Upper lobe of left lung (tissue), 6 donors: ENCODE measurements at regions not wholly inside any gene's neighbourhood (a gene's known extent, or its start where the extent isn't known, plus 50 kb on each side); places are given as distances from the start of the nearest gene placed in this dataset.

ENCODE experiments used
- ATAC-seq, 2 donors: fragments of 200-7000 bp; cut with Tn5 transposase; one replicate each; pipeline ENCODE4 v1.9.1; 2022; ENCODE audit warnings: mild to moderate bottlenecking in 2 of 2, moderate library complexity in 2 of 2; ENCODE audit not compliant: low FRiP score in 2 of 2
- DNase-seq, 2 donors: peaks; one replicate each; pipeline ENCODE4 v3.0.0-alpha.2; 2019 to 2020
- H3K27ac ChIP-seq, 4 donors: fragments of 200-600 bp; sonication (generic); one replicate each; pipeline ENCODE4 v1.5.1; 2016 to 2019
- H3K27me3 ChIP-seq, 4 donors: fragments of 200-600 bp; sonication (generic); one replicate each; pipeline ENCODE4 v1.5.1; 2017 to 2019
- H3K36me3 ChIP-seq, 4 donors: fragments of 200-600 bp; sonication (generic); one replicate each; pipeline ENCODE4 v1.5.1; 2016 to 2019
- H3K4me1 ChIP-seq, 4 donors: fragments of 200-600 bp; sonication (generic); one replicate each; pipeline ENCODE4 v1.5.1; 2018 to 2019
- H3K4me3 ChIP-seq, 4 donors: fragments of 200-600 bp; sonication (generic); one replicate each; pipeline ENCODE4 v1.5.1; 2017 to 2019; ENCODE audit warnings: mild to moderate bottlenecking in 2 of 4, moderate library complexity in 1 of 4
- H3K9me3 ChIP-seq, 4 donors: fragments of 200-600 bp; sonication (generic); one replicate each; pipeline ENCODE4 v1.5.1; 2018 to 2019
- CTCF ChIP-seq, 6 experiments: fragments of 450-650 bp in 4 of 6; fragments of 200-600 bp in 2 of 6; sonication (generic) in 2 of 6; IDR thresholded peaks; one replicate each; pipeline ENCODE4 v1.5.1; 2016 to 2019; ENCODE audit warnings: antibody characterized with exemption in 6 of 6
- EP300 ChIP-seq, 4 donors: sonication (generic); formaldehyde crosslinking; IDR thresholded peaks; one replicate each; pipeline ENCODE4 v1.5.1; 2017; ENCODE audit warnings: antibody characterized with exemption in 4 of 4, control low read depth in 2 of 4
- POLR2A ChIP-seq, 4 donors: fragments of 450-650 bp; IDR thresholded peaks; one replicate each; pipeline ENCODE4 v1.5.1; 2016 to 2017; ENCODE audit warnings: antibody characterized with exemption in 4 of 4, mild to moderate bottlenecking in 2 of 4
- POLR2AphosphoS5 ChIP-seq, 2 donors: sonication (generic); formaldehyde crosslinking; IDR thresholded peaks; one replicate each; pipeline ENCODE4 v1.5.1; 2017; ENCODE audit warnings: antibody characterized with exemption in 2 of 2
- WGBS, 2 donors: methylation state at CpG; one replicate each; pipeline ENCODE4 v1.1.5; 2017 to 2018; 5-methylcytosine and 5-hydroxymethylcytosine counted together
- donor health status: DM: no; HTN: no; CAD: no; lungs with moderate emphysema.
- donor health status: DM: no; HTN: yes; CAD: no; lungs with severe emphysema.

- DNase-seq (no peak), ATAC-seq (no peak)
- no peaks in the 10 kb centered on the region for H3K9me3 ChIP-seq
- H3K27me3 ChIP-seq: no peaks in the 10 kb centered on the region
- H3K36me3 ChIP-seq: no peaks in the 10 kb centered on the region
- TF ChIP-seq POLR2AphosphoS5 (IDR thresholded peaks at IDR 0.05): no peak
- no peak for TF ChIP-seq CTCF (IDR thresholded peaks at IDR 0.05)
- no peak for TF ChIP-seq POLR2A (IDR thresholded peaks at IDR 0.05)
- TF ChIP-seq EP300 (IDR thresholded peaks at IDR 0.05): no peak
- H3K4me3 ChIP-seq: no peak overlapping the region
- H3K4me1 ChIP-seq: no peaks in the 10 kb centered on the region
- 86 to 89% methylated on average over 3 of the region's 3 CpGs for WGBS, 2 donors
- H3K27ac ChIP-seq: no peak overlapping the region
Observed at GRCh38 chr21:32889596-32889995, 118.0 kb upstream of the PAXBP1 start.

GRCh38 chr21:32894321-32894720 is 122.8 kb upstream of the PAXBP1 start:
- H3K27ac ChIP-seq: no peak overlapping the region
- TF ChIP-seq CTCF (IDR thresholded peaks at IDR 0.05) (no peak), POLR2AphosphoS5 (IDR thresholded peaks at IDR 0.05) (no peak), EP300 (IDR thresholded peaks at IDR 0.05) (no peak), POLR2A (IDR thresholded peaks at IDR 0.05) (no peak)

GRCh38 chr21:32900814-32901213 is 124.9 kb upstream of the OLIG2 start:
- H3K27me3 ChIP-seq: no peaks in the 10 kb centered on the region
- no peak for ATAC-seq
- DNase-seq: no peak
- no peak overlapping the region for H3K27ac ChIP-seq
- WGBS, 2 donors: 88% methylated on average over 4 of the region's 4 CpGs
- H3K36me3 ChIP-seq: no peaks in the 10 kb centered on the region
- H3K9me3 ChIP-seq: no peaks in the 10 kb centered on the region
- no peak overlapping the region for H3K4me3 ChIP-seq
- H3K4me1 ChIP-seq: no peaks in the 10 kb centered on the region
- TF ChIP-seq EP300 (IDR thresholded peaks at IDR 0.05) (no peak), POLR2A (IDR thresholded peaks at IDR 0.05) (no peak), CTCF (IDR thresholded peaks at IDR 0.05) (no peak), POLR2AphosphoS5 (IDR thresholded peaks at IDR 0.05) (no peak)

More at GRCh38 chr21:32894321-32894720, 122.8 kb upstream of the PAXBP1 start:
- Histone ChIP-seq H3K36me3 (no peaks in the 10 kb centered on the region), H3K9me3 (no peaks in the 10 kb centered on the region), H3K4me3 (no peak overlapping the region), H3K27me3 (no peaks in the 10 kb centered on the region), H3K4me1 (no peaks in the 10 kb centered on the region)
- DNase-seq (no peak), ATAC-seq (no peak)

GRCh38 chr21:32907521-32907920 is 118.2 kb upstream of the OLIG2 start:
- H3K27ac ChIP-seq: no peak overlapping the region
- WGBS, 2 donors: 81 to 87% methylated on average over 3 of the region's 3 CpGs
- H3K36me3 ChIP-seq: no peaks in the 10 kb centered on the region
- no peak for ATAC-seq
- no peaks in the 10 kb centered on the region for H3K9me3 ChIP-seq
- TF ChIP-seq POLR2AphosphoS5 (IDR thresholded peaks at IDR 0.05) (no peak), EP300 (IDR thresholded peaks at IDR 0.05) (no peak), CTCF (IDR thresholded peaks at IDR 0.05) (no peak), POLR2A (IDR thresholded peaks at IDR 0.05) (no peak)
- no peak for DNase-seq
- H3K27me3 ChIP-seq: no peaks in the 10 kb centered on the region
- H3K4me1 ChIP-seq: peaks cover 0 to 2% (median 0%) of the 10 kb centered on the region in 4 donors
- H3K4me3 ChIP-seq: no peak overlapping the region

- Histone ChIP-seq H3K27me3 (no peaks in the 10 kb centered on the region), H3K4me1 (peaks cover 0 to 2% (median 0%) of the 10 kb centered on the region in 4 donors), H3K27ac (no peak overlapping the region), H3K36me3 (no peaks in the 10 kb centered on the region), H3K9me3 (no peaks in the 10 kb centered on the region), H3K4me3 (no peak overlapping the region)
- DNase-seq (no peak), ATAC-seq (no peak)
- no peak for TF ChIP-seq CTCF (IDR thresholded peaks at IDR 0.05)
- no peak for TF ChIP-seq EP300 (IDR thresholded peaks at IDR 0.05)
- 82% methylated on average over 3 of the region's 3 CpGs for WGBS, 2 donors
Observed at GRCh38 chr21:32908534-32908933, 117.2 kb upstream of the OLIG2 start.
